HG03520 (cell line): ENCODE measurements at regions not wholly inside any gene's neighbourhood (a gene's known extent, or its start where the extent isn't known, plus 50 kb on each side); places are given as distances from the start of the nearest gene placed in this dataset.
"Not testable (repeated sequence)": the region's sequence is repeated elsewhere in the genome, so short reads cannot be mapped to it uniquely, and the experiment has no call there.

Experiments
- ATAC-seq: cut with Tn5 transposase; IDR thresholded peaks from one replicate; pipeline ENCODE4 v1.9.1; 2021; ENCODE audit warnings: mild to moderate bottlenecking, moderate library complexity; ENCODE audit not compliant: unreplicated experiment

DNA sequence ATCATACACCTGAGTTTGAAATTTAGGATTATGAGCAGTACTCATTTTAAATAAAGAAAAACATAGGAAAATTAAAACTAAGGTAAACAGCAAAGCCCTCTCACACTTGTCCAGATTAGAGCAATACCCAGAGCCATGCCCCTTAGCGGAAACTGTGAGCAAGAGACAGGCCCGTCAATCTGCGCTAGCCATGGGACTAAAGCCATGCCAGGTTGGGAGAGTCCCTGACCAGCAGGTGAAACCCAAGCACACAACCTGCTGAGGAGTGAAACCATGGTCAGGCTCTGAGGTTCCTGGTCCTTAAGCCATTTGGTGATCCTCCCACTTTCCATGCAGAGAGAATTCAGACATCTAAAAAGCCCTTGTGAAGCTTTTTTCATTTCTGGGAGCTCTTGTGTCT lies 494.3 kb downstream of the STK39 start:
- ATAC-seq, result no peak

DNA sequence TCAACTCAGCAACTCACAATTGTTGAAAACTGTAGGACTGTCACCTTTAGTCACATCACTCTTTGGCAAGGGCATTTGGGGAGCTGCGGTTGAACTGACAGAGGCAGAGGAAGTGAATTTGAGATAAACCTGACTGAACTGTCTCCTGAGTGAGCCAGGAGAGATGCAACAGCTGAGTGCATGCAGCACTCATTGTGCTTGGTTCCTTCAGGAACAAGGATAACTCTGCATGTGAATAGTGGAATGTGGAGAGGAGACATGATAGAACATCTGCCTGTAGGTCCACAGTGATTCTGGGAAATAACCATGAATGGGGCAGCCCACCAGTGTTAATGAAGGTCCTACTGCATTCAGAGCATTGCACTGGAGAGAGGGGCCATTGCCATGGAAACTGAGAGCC lies 494.7 kb downstream of the STK39 start:
- ATAC-seq, result no peak

DNA sequence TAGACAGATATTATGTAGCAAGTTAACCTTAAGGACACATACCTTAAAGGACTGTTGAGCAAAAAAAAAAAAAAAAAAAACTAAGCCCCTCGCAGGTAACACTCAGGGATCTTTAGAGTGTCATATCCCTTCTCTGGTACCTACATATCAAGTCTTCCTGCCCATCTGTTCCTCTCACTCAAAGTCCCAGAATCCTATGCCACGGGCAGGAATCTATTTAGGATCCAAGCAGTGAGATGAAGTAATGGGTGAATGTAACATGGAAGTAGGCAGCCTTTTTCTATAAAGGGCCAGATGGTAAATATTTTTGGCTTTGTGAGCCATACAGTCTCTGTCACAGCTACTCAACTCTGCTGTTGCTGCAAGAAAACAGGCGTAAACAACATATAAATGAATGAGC lies 496.7 kb downstream of the STK39 start:
- ATAC-seq, result no peak

DNA sequence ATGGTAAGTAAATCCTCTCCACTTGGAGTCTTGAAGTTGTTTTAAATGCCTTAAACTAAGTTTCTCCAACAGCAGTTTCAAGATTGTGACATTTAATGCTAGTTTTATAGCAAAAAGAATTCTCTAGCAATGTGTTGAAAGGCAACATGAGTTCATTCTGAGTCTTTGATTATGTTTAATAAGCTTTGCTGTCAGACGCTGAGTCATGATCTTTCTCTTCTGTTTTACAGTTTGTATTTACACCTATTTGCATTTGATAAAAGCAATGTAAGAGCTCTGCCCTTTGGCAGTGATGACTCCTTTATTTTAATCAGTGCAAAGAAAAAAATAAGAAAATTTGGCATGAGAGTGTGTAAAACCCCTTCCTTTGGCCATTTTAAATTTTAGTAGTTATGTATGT lies 497.7 kb downstream of the STK39 start:
- ATAC-seq, result no peak

DNA sequence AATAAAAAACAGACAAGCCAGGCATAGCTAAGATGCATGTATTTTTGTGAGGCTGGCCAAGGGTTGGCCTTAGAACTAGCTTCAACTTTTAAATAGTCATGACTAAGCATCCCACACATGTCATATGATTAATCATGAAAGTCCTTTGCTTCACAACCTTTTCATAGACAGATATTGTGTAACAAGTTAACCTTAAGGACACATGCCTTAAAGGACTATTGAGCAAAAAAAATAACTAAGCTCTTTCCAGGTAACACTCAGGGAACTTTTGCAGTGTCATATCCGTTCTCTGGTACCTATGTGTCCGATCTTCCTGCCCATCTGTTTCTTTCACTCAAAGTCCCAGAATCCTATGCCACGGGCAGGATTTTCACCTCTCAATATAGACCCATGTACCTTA lies 498.4 kb downstream of the STK39 start:
- no peak for ATAC-seq

DNA sequence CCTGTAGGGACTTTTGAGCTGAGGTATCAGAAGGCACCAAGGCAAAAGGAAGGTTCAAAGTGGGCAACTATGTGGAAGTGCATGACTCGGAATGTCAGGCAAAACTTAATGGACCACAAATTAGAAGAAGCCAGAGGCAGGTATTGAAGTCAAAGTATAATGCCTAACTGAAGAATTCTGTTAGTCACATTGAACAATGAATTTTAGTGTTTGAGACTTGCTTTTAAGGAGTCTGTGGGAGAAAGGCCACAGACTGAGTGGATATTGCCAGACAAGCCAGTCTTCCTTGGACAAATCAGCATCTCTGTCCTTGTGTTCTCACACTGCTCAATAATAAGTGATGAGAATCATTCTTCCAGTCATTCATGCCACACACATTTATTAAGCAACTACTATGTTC lies 498.9 kb downstream of the STK39 start:
- no peak for ATAC-seq

DNA sequence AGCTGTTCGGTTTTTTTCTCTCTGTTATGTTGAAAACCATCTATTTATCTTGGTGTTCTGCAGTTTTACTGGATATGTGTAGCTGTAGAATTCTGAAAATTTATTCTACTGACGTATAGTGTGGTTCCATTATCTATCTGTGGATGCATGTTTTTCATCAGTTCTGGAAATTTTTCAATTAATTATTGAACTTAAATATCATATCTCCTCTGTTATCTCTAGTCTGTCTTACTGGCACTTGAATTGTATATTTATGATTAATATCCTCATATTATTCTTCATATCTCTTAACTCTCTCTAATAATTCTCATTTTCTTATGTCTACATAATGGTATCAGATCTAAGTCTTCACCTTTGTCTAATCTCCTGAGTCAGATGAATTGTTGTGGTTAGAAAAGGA lies 501.7 kb downstream of the STK39 start:
- ATAC-seq, result no peak

DNA sequence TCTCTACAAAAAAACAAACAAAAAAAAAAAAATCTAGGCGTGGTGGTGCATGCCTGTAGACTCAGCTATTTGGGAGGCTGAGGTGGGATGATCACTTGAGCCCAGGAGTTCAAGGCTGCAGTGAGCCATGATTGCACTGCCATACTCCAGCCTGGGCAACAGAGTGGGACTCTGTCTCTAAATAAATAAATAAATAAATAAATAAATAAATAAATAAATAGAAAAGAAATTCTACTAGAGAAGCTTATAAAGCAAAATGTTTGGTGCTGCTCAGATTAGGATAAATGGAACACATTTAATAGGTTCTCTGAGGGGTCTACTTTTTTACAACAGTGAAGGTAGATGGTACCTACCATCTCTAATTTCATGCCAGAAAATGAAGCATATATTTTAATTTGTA lies 507.5 kb downstream of the STK39 start:
- not testable (repeated sequence) for ATAC-seq

DNA sequence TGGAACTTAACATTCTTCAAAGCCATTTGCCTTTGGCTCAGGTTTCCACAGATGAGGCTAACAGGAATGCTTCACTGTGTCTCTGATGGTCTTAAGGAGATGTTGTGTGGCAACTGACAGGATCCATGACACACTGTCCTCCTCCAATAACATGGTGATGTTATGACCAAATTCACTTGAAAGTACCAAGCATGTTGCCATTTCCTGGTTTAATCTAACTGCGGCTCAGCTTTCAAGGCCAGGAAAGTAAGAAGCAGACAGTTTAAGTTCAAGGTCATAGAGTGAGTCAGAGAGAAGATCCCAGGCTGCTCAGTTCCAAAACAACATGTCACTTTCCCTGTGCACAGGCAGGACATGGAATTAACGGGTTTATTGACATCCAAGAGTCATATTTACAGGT lies 513.6 kb downstream of the STK39 start:
- no peak for ATAC-seq

DNA sequence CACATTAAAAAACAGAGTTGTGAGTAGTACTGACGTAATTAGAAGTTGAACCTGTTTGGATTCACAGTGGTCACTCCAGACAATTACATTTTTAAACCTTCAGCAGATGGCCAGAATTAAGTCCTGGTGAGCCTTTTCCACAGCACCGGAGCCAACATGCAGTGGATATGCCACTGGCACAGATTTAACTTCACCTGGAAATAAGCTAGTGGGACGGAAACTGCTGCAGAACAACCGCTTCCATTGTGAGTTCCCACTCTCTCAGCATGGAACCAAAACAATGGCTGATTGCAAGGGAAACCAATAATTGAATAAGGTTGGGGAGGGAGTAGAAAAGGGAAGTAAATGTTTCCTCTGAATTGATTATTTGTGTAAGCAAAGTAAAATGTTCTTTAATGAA lies 515.1 kb downstream of the STK39 start:
- ATAC-seq, result no peak

DNA sequence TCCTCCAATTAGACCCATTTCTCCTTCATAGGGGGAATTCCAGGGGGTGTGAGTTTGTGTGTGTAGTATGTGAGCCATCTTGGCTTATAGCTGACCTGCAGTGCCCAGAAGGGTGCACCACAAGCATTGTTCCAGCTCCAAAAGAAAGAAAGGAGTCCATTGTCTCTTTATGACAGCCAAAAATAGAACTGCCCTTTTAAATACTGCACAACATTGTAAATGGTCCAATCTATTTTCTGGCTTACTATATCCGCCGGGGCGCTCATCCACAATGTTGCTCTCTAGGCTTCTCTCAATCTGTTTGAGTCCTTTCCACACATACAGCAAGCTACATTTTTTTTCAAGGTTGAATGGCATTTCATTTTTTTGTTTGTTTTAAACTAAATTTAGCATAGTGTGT lies 517.5 kb downstream of the STK39 start:
- ATAC-seq, result no peak

DNA sequence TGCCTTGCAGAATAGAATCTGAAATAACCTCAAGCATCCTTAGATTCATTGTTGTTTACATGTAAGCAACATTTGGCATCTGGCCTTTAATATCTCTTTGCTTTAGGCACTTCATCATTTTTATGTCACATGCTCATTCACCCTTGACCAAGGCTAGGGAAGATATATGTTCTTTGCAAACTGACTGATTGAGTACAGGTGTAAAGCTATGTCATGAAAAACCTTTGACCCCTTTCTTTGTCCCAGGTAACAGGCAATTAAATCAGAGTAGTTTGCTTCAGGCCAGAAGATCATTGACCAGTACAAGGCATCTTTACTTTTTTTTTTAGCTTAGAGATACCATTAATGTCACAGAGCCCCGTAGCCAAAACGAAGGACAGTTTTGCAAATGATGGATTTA lies 520.6 kb downstream of the STK39 start:
- no peak for ATAC-seq

DNA sequence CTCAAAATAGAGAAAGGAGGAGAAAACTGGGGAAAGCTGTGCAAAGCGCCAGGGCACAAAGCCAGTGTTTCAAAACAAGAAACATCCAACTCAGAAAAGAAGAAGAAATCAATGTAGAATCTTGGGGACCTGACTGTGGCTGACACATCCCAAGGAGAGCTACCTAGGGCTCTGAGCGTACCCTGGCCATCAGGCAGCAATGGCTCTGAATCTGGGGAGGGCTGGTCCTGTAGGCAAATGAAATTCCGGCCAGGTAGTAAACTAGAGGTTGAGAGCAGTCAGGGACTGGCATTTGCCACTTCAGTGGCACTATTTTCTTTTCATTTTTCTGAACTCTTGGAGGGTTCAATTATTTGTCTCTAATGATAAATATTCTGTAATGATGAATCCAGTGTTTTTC lies 525.8 kb downstream of the STK39 start:
- no peak for ATAC-seq

DNA sequence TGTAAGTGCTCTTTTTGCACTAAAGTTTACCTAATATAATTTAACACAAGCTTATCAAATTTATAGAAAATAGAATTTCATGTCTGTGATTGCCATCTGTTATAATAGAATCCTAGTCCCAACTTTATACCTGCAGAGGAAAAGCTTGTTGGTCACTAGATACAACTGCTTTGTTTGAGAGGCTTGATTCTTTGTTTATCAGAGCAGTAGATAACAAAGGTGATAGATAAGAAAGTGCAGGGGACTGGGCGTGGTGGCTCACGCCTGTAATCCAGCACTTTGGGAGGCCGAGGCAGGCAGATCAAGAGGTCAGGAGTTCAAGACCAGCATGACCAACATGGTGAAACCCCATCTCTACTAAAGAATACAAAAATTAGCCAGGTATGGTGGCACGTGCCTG lies 528.0 kb downstream of the STK39 start:
- ATAC-seq, result no peak

DNA sequence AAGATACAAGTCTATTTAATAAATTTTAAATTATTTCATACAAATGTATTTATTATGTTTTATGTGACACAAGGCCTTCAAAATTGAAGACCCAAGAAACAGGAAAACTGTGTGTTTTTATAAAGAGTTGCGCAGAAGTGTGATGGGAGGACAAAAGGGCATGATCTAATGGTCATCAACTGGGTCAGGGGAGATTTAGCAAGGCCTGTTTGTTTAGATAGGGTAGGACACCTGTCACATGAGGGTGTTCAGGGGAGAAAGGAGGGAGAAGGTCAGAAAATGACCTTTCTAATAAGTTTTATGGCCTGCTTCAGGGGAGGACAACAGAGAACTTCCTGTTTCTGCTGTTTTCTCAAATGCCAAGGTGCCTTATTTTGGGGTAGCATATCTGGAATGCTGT lies 528.8 kb downstream of the STK39 start:
- no peak for ATAC-seq

DNA sequence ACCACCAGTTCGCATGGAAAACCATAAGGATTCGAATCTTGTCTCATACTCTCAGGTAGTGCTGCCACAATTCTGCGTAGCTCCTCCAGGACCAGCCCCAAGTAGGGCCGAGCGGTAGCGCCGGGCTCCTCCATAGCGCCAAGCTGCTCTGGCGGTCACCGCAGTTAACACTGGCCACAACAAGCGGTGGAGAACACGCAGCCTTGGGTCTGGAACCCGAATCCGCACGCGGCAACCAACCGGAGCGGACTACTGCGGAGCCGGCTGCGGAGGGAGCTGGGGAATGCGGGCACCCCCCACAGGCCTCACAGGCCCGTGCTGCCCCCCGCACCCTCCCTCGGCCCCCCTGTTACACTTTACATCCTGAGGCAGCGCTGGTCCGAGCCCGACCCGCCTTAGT lies 531.5 kb downstream of the STK39 start:
- no peak for ATAC-seq

DNA sequence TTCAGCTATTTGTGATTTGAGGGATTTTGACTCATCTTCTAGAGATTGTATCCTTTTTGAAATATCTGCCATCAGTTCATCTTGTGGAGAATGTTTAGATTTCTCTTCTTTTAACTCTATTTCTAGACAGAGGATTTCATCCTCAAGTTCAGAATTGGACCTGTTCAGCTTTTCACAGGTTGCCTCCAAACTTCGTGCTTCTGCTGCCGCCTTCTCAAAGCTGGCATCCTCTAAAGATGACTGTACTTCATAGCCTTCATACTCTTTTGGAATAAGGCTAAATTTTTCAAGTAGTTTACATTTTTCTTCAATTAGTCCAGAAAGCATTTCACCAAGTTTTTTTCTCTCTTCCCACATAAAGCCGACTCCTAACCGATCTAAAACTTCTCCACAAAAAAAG lies 531.9 kb downstream of the STK39 start:
- ATAC-seq, result not testable (repeated sequence)

DNA sequence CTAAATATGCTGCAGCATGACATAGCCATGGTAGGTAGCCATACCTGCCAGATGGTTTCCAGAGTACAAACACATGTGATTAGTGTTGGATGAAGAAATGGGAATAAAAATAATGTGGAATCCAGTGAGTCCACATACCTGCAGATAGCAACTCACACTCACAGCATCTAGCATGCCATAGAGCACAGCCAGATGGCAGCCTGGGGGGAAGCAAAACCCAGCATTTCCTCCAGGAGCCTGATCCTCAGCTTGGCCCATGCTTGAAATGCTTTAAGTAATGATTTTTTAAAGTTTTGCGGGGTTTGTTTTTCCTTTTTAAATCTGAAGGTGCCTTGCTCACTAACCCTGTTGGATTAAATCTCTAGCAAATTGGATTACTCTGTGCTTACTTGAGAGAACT lies 535.1 kb downstream of the STK39 start:
- ATAC-seq, result no peak

DNA sequence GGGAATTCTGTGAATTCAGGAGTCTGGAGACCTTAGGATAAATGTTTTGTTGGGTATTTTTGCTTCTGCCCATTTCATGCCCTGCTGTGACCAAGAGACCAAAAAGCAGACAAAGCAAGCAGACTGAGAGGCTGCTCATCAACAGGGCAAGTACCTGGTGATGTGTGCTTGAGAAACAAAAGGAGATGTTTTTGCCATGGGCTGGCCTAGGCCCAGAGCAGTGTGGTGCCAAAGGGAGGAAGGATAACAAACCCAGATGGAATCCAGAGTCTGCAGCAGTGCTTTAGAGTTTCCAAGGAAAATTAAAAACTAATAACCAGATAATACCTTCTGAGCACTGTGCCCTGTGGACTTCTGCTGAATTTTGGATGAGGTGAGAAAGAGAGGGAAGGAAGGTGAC lies 538.4 kb downstream of the STK39 start:
- ATAC-seq, result no peak

DNA sequence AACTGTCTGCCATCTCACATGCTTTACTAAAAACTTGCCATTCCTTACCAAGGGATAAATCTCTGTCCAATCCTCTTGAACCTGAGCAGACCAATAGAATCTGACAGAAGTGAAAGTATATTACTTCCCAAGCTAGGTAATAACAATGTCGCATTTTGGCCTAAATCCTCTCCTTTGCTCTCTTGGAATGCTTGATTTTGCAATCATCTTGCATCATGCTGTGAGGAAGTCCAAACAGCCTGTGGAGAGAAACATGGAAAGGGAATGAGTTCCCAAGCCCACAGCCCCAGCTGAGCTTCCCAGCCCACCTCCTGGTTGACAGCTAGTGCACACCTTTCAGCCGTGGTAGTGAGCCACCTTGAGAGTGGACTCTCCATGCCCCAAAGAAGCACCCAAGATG lies 540.6 kb downstream of the STK39 start:
- no peak for ATAC-seq

DNA sequence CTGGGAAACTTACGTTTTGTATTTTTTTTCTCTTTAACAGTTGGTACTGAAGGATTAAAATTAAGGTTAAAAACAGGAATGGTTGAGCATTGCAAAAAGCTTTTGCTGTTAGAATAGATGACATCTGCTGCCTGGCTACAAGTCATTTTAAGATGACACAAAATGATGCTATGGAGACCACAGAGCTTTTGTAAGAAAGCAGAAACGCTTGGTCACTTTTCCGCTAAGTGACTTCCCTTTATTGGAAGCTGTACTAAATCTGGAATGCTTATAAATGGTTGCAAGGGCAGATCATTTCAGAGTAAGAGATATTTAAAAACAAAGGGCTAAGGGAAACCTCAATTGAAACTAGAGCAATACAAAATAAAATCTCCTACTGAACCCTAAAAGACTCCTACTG lies 544.0 kb downstream of the STK39 start:
- no peak for ATAC-seq

DNA sequence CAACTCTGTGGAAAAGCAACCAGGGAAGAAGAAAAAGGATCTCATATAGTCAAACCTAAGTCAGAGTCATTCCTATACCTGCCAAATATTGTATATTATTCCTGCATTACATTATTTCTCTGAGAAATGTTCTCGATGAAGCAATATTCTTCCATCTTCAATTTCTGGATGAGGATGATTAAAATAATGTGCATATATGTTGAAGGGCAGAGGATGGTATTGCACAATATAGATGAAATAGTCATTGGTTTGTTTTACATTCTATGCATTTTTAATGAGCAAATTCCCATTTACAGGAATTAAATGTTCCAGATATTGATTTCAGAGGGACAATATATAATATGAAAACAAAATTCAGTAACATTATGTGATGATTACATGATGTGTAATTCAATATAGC lies 545.2 kb downstream of the STK39 start:
- ATAC-seq, result no peak

DNA sequence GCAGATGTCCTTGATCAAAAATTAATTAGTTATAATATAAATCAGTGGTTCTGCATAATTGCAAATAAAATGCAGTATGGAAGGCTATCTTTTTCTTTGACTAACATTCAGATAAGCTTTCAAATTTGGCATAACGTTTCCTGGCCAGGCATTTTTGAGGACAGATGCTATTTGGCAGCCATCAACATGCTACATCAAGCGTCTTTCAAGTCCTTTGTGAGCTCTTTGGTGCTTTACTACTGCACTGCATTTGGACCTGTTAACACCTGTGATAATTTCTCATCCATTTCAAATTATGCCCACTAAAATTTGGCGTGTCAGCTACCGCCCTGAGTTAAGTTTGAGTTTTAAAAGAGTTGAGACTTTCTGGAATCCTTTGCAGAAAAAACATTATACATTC lies 545.7 kb downstream of the STK39 start:
- no peak for ATAC-seq

DNA sequence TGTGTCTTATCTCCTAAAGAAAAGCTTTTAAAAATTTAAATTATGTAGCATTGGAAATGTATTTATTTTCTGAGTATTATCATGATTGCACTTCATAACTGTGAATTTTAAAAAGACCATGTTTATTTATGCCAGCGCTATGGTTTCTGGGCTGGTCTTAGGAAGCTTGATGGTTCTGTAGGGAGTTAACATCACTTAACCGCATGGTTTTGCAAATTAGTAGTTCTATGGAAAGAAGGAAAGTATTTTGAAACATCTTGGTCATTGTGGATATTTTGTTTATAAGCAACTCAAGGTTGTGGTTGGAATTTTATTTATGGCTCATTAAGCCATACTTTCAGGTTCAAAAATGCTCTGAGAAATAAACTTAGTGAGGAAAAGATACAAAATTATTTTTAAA lies 549.4 kb downstream of the STK39 start:
- no peak for ATAC-seq
